HPDE6-E6E7 (cell line): ENCODE measurements at regions not wholly inside any gene's neighbourhood (a gene's known extent, or its start where the extent isn't known, plus 50 kb on each side); places are given as distances from the start of the nearest gene placed in this dataset.
"Not testable (repeated sequence)": the region's sequence is repeated elsewhere in the genome, so short reads cannot be mapped to it uniquely, and the experiment has no call there.

Source experiments
- DNase-seq: peaks from one replicate; pipeline ENCODE4 v3.0.0; 2011; ENCODE audit warnings: missing footprints; ENCODE audit errors: extremely low spot score

- DNase-seq: no peak
Observed at GRCh38 chr6:112933947-112934346, 586.8 kb downstream of the RFPL4B start.

GRCh38 chr6:112934433-112935327 is 587.5 kb downstream of the RFPL4B start:
- DNase-seq: no peak

GRCh38 chr6:112935402-112936078 is 588.4 kb downstream of the RFPL4B start:
- DNase-seq: no peak

- DNase-seq: no peak
Observed at GRCh38 chr6:112936079-112936472, 588.9 kb downstream of the RFPL4B start.

GRCh38 chr6:112936504-112936903 is 589.4 kb downstream of the RFPL4B start:
- no peak for DNase-seq

- DNase-seq: not testable (repeated sequence)
Observed at GRCh38 chr6:112937690-112938089, 590.6 kb downstream of the RFPL4B start.

GRCh38 chr6:112938650-112939049 is 591.5 kb downstream of the RFPL4B start:
- DNase-seq: no peak

- no peak for DNase-seq
Observed at GRCh38 chr6:112939563-112939962, 592.4 kb downstream of the RFPL4B start.

- DNase-seq: no peak
Observed at GRCh38 chr6:112941613-112942012, 594.5 kb downstream of the RFPL4B start.

GRCh38 chr6:112946051-112946450 is 598.9 kb downstream of the RFPL4B start:
- DNase-seq: no peak

- DNase-seq: no peak
Observed at GRCh38 chr6:112947507-112947906, 600.4 kb downstream of the RFPL4B start.

GRCh38 chr6:112951829-112952228 is 604.7 kb downstream of the RFPL4B start:
- DNase-seq: no peak

- DNase-seq: not testable (repeated sequence)
Observed at GRCh38 chr6:112955743-112956142, 608.6 kb downstream of the RFPL4B start.

- DNase-seq: no peak
Observed at GRCh38 chr6:112956696-112957535, 609.8 kb downstream of the RFPL4B start.

- DNase-seq: no peak
Observed at GRCh38 chr6:112957536-112957916, 610.4 kb downstream of the RFPL4B start.

GRCh38 chr6:112960130-112960529 is 613.0 kb downstream of the RFPL4B start:
- DNase-seq: not testable (repeated sequence)

GRCh38 chr6:112967974-112968373 is 620.8 kb downstream of the RFPL4B start:
- DNase-seq: no peak

GRCh38 chr6:112971651-112972050 is 624.5 kb downstream of the RFPL4B start:
- no peak for DNase-seq

GRCh38 chr6:112974931-112975330 is 627.8 kb downstream of the RFPL4B start:
- not testable (repeated sequence) for DNase-seq

GRCh38 chr6:112976579-112976978 is 629.4 kb downstream of the RFPL4B start:
- not testable (repeated sequence) for DNase-seq

GRCh38 chr6:112979830-112980229 is 632.7 kb downstream of the RFPL4B start:
- DNase-seq: no peak

GRCh38 chr6:112980676-112981075 is 633.5 kb downstream of the RFPL4B start:
- no peak for DNase-seq
